ENCODE measurements at regions not wholly inside any gene's neighbourhood (a gene's known extent, or its start where the extent isn't known, plus 50 kb on each side); places are given as distances from the start of the nearest gene placed in this dataset.

DNA sequence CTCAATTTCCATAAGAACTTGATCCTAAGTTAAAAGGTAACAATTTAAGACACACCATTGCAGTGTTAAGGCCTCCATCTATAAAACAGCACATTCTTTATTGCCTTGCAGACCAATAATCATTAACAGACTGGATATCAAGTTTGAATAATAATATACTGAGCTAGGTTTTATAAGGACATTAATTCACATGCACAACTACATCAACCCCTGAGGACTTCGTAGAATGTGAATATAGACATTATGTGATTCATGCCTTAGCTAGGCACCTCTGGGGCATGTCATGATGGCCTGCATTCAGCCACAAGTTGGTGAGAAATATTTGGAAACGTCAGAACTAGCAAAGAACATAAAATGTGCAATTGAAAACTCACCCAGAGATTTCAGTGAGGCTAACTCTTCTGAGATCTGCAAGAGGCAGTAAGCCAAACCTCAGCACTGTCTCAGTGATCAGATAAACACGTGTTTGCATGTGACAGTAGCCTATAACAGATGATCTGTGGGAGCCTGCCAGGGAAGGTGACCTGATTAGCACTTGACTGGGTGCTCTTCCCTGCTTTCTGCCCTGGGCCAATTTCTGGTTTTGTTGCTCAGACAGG is 492.2 kb downstream of the FLRT2 start:
- TF ChIP-seq MAZ (IDR thresholded peaks at IDR 0.05; ENCODE audit: borderline replicate concordance, low read depth, low read length) (no peak), FOS (IDR thresholded peaks at IDR 0.05; ENCODE audit: low read depth, low read length) (peak; percentile 18; the same call in 1 of the 2 replicates), BHLHE40 (IDR thresholded peaks at IDR 0.05; ENCODE audit: low read depth, low read length) (peak; percentile 83)
- DNase-seq (peak; percentile 84), ATAC-seq (ENCODE audit: low read depth) (peak; percentile 74)
- no peak overlapping the region for H3K4me3 ChIP-seq (ENCODE audit: insufficient read depth, low read depth, low read length)
- H3K9ac ChIP-seq (ENCODE audit: low read depth, low read length): no peak overlapping the region
- no peak overlapping the region for H2AK5ac ChIP-seq (ENCODE audit: low read depth, low read length)
- peak overlapping the region; percentile 55; the same call in 1 of the 2 replicates for H2BK20ac ChIP-seq (ENCODE audit: low read depth, low read length)
- H3K18ac ChIP-seq (ENCODE audit: low read depth, low read length): no peak overlapping the region
- 17% methylated on average over 1 of the region's 3 CpGs; no CpG with 5 or more reads in 1 of the 2 experiments for WGBS, 2 experiments (ENCODE audit: extremely low coverage in 2 of 2, insufficient read length in 1 of 2)
- H2BK120ac ChIP-seq (ENCODE audit: low read depth, low read length): no peak overlapping the region
- H3K36me3 ChIP-seq (ENCODE audit: control insufficient read depth, insufficient read depth, low read length): no peaks in the 10 kb centered on the region
- H3K27ac ChIP-seq (ENCODE audit: insufficient read depth, low read length): no peak overlapping the region
- H3K4me2 ChIP-seq (ENCODE audit: low read depth, low read length): no peak overlapping the region
- ChIA-PET POLR2A (ENCODE audit: unreplicated experiment) (no interaction called here), CTCF (no interaction called here)
- no peak overlapping the region for H2BK15ac ChIP-seq (ENCODE audit: low read depth, low read length)
- H2BK5ac ChIP-seq (ENCODE audit: low read depth, low read length, poor library complexity, severe bottlenecking): no peak overlapping the region
- intact Hi-C loops (cut with micrococcal nuclease) (no loop called here), in situ Hi-C loops (cut with MboI; ENCODE audit: low sequenced_read_pairs) (no loop called here), dilution Hi-C loops (cut with HindIII; ENCODE audit: low sequenced_read_pairs, unreplicated experiment) (no loop called here)
- H4K8ac ChIP-seq (ENCODE audit: low read depth in 2 of 2, low read length in 2 of 2): no peak overlapping the region
- H4K91ac ChIP-seq (ENCODE audit: insufficient read depth, low read depth, low read length): no peak overlapping the region
- H3K4me1 ChIP-seq (ENCODE audit: control insufficient read depth, insufficient read depth, low read length): peaks cover 2% of the 10 kb centered on the region; the same call in 1 of the 2 replicates
- no peaks in the 10 kb centered on the region for H3K79me1 ChIP-seq (ENCODE audit: low read depth in 1 of 2, low read length in 2 of 2)
- no peaks in the 10 kb centered on the region for H4K20me1 ChIP-seq (ENCODE audit: insufficient read depth, low read length)
- peaks cover 4% of the 10 kb centered on the region; the same call in 1 of the 2 replicates for H3K9me1 ChIP-seq (ENCODE audit: insufficient read depth, low read length)
- H3K14ac ChIP-seq (replicated peaks; ENCODE audit: low read depth, low read length): 0 out of 2 replicates have a peak overlapping the region, but pooled peaks have one; percentile 41
- no peak overlapping the region for H4K5ac ChIP-seq (ENCODE audit: low read depth, low read length)
- no peak overlapping the region; the same call in 1 of the 2 replicates for H3K56ac ChIP-seq (ENCODE audit: extremely low read depth, insufficient read depth, low read length)
- peak overlapping the region; percentile 10 for H2AFZ ChIP-seq (replicated peaks; ENCODE audit: low read length, poor library complexity)
- no peak overlapping the region; the same call in 1 of the 2 replicates for H3K4ac ChIP-seq (ENCODE audit: low read depth, low read length)
- no peak overlapping the region for H2AK9ac ChIP-seq (replicated peaks; ENCODE audit: low read depth, low read length, poor library complexity)
- no peaks in the 10 kb centered on the region for H3K27me3 ChIP-seq (ENCODE audit: control insufficient read depth, insufficient read depth, low read length)
- BruUV-seq (replicated peaks): no TSS peak
- no peak overlapping the region for H3K23ac ChIP-seq (ENCODE audit: low read depth, low read length)
- no peaks in the 10 kb centered on the region for H3K9me3 ChIP-seq (ENCODE audit: control insufficient read depth, insufficient read depth, low read length)

Data from IMR-90 (cell line).